ENCODE measurements at regions not wholly inside any gene's neighbourhood (a gene's known extent, or its start where the extent isn't known, plus 50 kb on each side); places are given as distances from the start of the nearest gene placed in this dataset.

- Histone ChIP-seq H3K27ac (ENCODE audit: extremely low read length, insufficient read depth, low read length) (no peak overlapping the region), H3K36me3 (replicated peaks in 1 of 2; ENCODE audit: control insufficient read depth in 1 of 2, insufficient read depth in 2 of 2, low read length in 2 of 2) (no peaks in the 10 kb centered on the region), H3K27me3 (ENCODE audit: control insufficient read depth in 1 of 2, insufficient read depth in 2 of 2, low read length in 2 of 2) (peaks cover 7 to 67% of the 10 kb centered on the region in 2 experiments; a peak in 3 of 5 replicates), H3K4me3 (replicated peaks in 1 of 3; ENCODE audit: insufficient read depth in 1 of 3, low read depth in 2 of 3, low read length in 3 of 3) (no peak overlapping the region), H4K20me1 (ENCODE audit: insufficient read depth, low read length) (no peaks in the 10 kb centered on the region), H3K9me3 (ENCODE audit: low read length) (no peaks in the 10 kb centered on the region), H3K79me2 (ENCODE audit: insufficient read depth, low read length) (no peaks in the 10 kb centered on the region), H3K9ac (ENCODE audit: insufficient read depth, low read depth, low read length) (no peak overlapping the region), H3K4me1 (ENCODE audit: insufficient read depth, low read length) (no peaks in the 10 kb centered on the region), H2AFZ (ENCODE audit: low read length) (no peak overlapping the region), H3K4me2 (ENCODE audit: low read depth, low read length) (no peak overlapping the region)
- ChIA-PET POLR2A (no interaction called here), CTCF (ENCODE audit: low intra/inter-chr PET ratio, low total read pairs) (no interaction called here)
- WGBS (ENCODE audit: low lambda C conversion rate): 25% methylated on average over 5 of the region's 5 CpGs
- ATAC-seq (no peak), FAIRE-seq (no peak), DNase-seq (ENCODE audit: low spot score) (no peak)
- TF ChIP-seq PATZ1 (CRISPR knock-in tag; IDR thresholded peaks at IDR 0.05): no peak
- 0 out of 2 replicates have a peak, but pooled peaks have one; percentile 24 for TF ChIP-seq ATF7 (IDR thresholded peaks at IDR 0.05)
- no peak for TF ChIP-seq ATF7 (CRISPR knock-in tag; IDR thresholded peaks at IDR 0.05)
- 0 out of 2 replicates have a peak, but pooled peaks have one; percentile 15 for TF ChIP-seq RARA (CRISPR knock-in tag; IDR thresholded peaks at IDR 0.05)
- TF ChIP-seq MAFK (conservative IDR thresholded peaks at IDR 0.05 in 1 of 2, IDR thresholded peaks at IDR 0.05 in 1 of 2; ENCODE audit: low read length in 2 of 2): 0 out of 4 replicates have a peak, but pooled peaks of 1 of the 2 experiments have one; percentile 5
- BruUV-seq (replicated peaks): no TSS peak
- in situ Hi-C loops (cut with HindIII; ENCODE audit: extremely low pct_ligation_motif_present, low pct_unique_long_range_greater_than_20kb) (no loop called here), intact Hi-C loops (cut with micrococcal nuclease; ENCODE audit: unreplicated experiment) (loop anchor here (5.0 kb wide), 1 partner anchor 806 kb away; no protein-coding TSS in a partner anchor)
Observed at GRCh38 chr2:71936076-71937030, 211.3 kb downstream of the CYP26B1 start.

All from HepG2 (cell line).